GM18870 (cell line): ENCODE measurements at regions not wholly inside any gene's neighbourhood (a gene's known extent, or its start where the extent isn't known, plus 50 kb on each side); places are given as distances from the start of the nearest gene placed in this dataset.
"Not testable (repeated sequence)": the region's sequence is repeated elsewhere in the genome, so short reads cannot be mapped to it uniquely, and the experiment has no call there.

Experiments used
- ATAC-seq: cut with Tn5 transposase; IDR thresholded peaks from one replicate; pipeline ENCODE4 v1.9.1; 2021; ENCODE audit warnings: moderate library complexity; ENCODE audit not compliant: unreplicated experiment

GRCh38 chr6:27633221-27633688 lies 160.3 kb upstream of the ZNF184 start:
- ATAC-seq: not testable (repeated sequence)

- ATAC-seq: no peak
Measured at GRCh38 chr6:27631609-27631916, 158.7 kb upstream of the ZNF184 start.

- ATAC-seq: no peak
Measured at GRCh38 chr6:27630727-27631608, 158.1 kb upstream of the ZNF184 start.

- ATAC-seq: no peak
Measured at GRCh38 chr6:27624694-27625262, 151.9 kb upstream of the ZNF184 start.

- no peak for ATAC-seq
Measured at GRCh38 chr6:27623103-27623502, 150.2 kb upstream of the ZNF184 start.

- ATAC-seq: no peak
Measured at GRCh38 chr6:27619436-27619835, 146.5 kb upstream of the ZNF184 start.

GRCh38 chr6:27617700-27618689 lies 145.1 kb upstream of the ZNF184 start:
- no peak for ATAC-seq

- no peak for ATAC-seq
Measured at GRCh38 chr6:27617046-27617687, 144.3 kb upstream of the ZNF184 start.

- ATAC-seq: no peak
Measured at GRCh38 chr6:27616328-27617045, 143.6 kb upstream of the ZNF184 start.

GRCh38 chr6:27611451-27611850 lies 138.5 kb upstream of the ZNF184 start:
- ATAC-seq: no peak

GRCh38 chr6:27608916-27609883 lies 136.3 kb upstream of the ZNF184 start:
- no peak for ATAC-seq

- peak; percentile 44 for ATAC-seq
Measured at GRCh38 chr6:27605401-27606342, 132.8 kb upstream of the ZNF184 start.

GRCh38 chr6:27604986-27605385 lies 132.1 kb upstream of the ZNF184 start:
- ATAC-seq: no peak

GRCh38 chr6:27601668-27602254 lies 128.9 kb upstream of the ZNF184 start:
- ATAC-seq: no peak

- no peak for ATAC-seq
Measured at GRCh38 chr6:27599859-27600532, 127.1 kb upstream of the ZNF184 start.

GRCh38 chr6:27597031-27597567 lies 124.2 kb upstream of the ZNF184 start:
- ATAC-seq: not testable (repeated sequence)

GRCh38 chr6:27593861-27594260 lies 121.0 kb upstream of the ZNF184 start:
- no peak for ATAC-seq
